SK-N-SH (cell line): ENCODE measurements at regions not wholly inside any gene's neighbourhood (a gene's known extent, or its start where the extent isn't known, plus 50 kb on each side); places are given as distances from the start of the nearest gene placed in this dataset.

Experiments used
- CTCF ChIA-PET: fragments of 300-600, 350-600 bp; formaldehyde crosslinking; extraction: SDS; loops from one replicate; lab custom pipeline; 2021; lab: Yijun Ruan, JAX
- POLR2A ChIA-PET: fragments of 350-600 bp; sonication (Branson Sonifier 250); formaldehyde crosslinking; extraction: SDS; loops from one replicate; lab custom pipeline; 2020; ENCODE audit warnings: antibody characterized with exemption, inconsistent platforms; lab: Yijun Ruan, JAX
- DNase-seq: peaks from one replicate; pipeline ENCODE4 v3.0.0; 2012
- H2AFZ ChIP-seq: fragments of 200-600 bp; sonication (generic); 2 replicates; pipeline ENCODE4 v1.8.1; 2016; ENCODE audit warnings: antibody characterized with exemption, mild to moderate bottlenecking, low read depth
- H3F3A ChIP-seq: fragments of 200-600 bp; sonication (generic); replicated peaks from 2 replicates; pipeline ENCODE3; 2016; ENCODE audit warnings: antibody characterized with exemption, mild to moderate bottlenecking; ENCODE audit not compliant: insufficient read depth
- H3K27ac ChIP-seq, 2 experiments: fragments of 200-500 bp in 1 of 2; fragments of 200-600 bp in 1 of 2; sonication (Bioruptor generic) in 1 of 2; sonication (generic), shearing (Covaris generic) in 1 of 2; 2 replicates each; pipeline versions ENCODE4 v1.5.1 to v1.6.1; 2014 to 2016; ENCODE audit warnings: low read depth in 2 of 2, inconsistent platforms in 1 of 2, low read length in 1 of 2, mild to moderate bottlenecking in 1 of 2, mixed read lengths in 1 of 2
- H3K27me3 ChIP-seq: fragments of 200-600 bp; sonication (generic), shearing (Covaris generic); 2 replicates; pipeline ENCODE4 v1.6.1; 2016; ENCODE audit warnings: mixed run types; ENCODE audit not compliant: insufficient read depth
- H3K36me3 ChIP-seq, 2 experiments: fragments of 200-500 bp in 1 of 2; fragments of 200-600 bp in 1 of 2; sonication (Bioruptor generic) in 1 of 2; sonication (generic) in 1 of 2; replicated peaks in 1 of 2; 2 replicates each; pipeline versions ENCODE3 to v1.5.1; 2014 to 2016; ENCODE audit warnings: low read length in 1 of 2, mild to moderate bottlenecking in 1 of 2; ENCODE audit not compliant: insufficient read depth in 2 of 2, control insufficient read depth in 1 of 2
- H3K4me1 ChIP-seq, 2 experiments: fragments of 200-500 bp in 1 of 2; fragments of 200-600 bp in 1 of 2; sonication (Bioruptor generic) in 1 of 2; sonication (generic), shearing (Covaris generic) in 1 of 2; 2 replicates each; pipeline versions ENCODE4 v1.5.1 to v1.6.1; 2014 to 2016; ENCODE audit warnings: low read depth in 1 of 2, low read length in 1 of 2, mixed run types in 1 of 2; ENCODE audit not compliant: insufficient read depth in 2 of 2, control insufficient read depth in 1 of 2
- H3K4me2 ChIP-seq: fragments of 200-600 bp; sonication (generic), shearing (Covaris generic); 2 replicates; pipeline ENCODE4 v1.6.1; 2017; ENCODE audit warnings: mixed run types
- H3K4me3 ChIP-seq, 2 experiments: fragments of 200-500 bp in 1 of 2; fragments of 200-600 bp in 1 of 2; sonication (Bioruptor generic) in 1 of 2; sonication (generic), shearing (Covaris generic) in 1 of 2; 2 replicates each; pipeline versions ENCODE4 v1.5.1 to v1.8.1; 2014 to 2016; ENCODE audit warnings: low read depth in 2 of 2, inconsistent platforms in 1 of 2, low read length in 1 of 2, mild to moderate bottlenecking in 1 of 2, mixed read lengths in 1 of 2, moderate library complexity in 1 of 2
- H3K79me2 ChIP-seq: fragments of 200-600 bp; sonication (generic); 2 replicates; pipeline ENCODE4 v1.8.1; 2017; ENCODE audit warnings: mild to moderate bottlenecking; ENCODE audit not compliant: insufficient read depth
- H3K9ac ChIP-seq: fragments of 200-600 bp; sonication (generic); 2 replicates; pipeline ENCODE4 v1.6.1; 2017; ENCODE audit warnings: mixed run types
- H3K9me2 ChIP-seq: fragments of 200-600 bp; sonication (generic); 2 replicates; pipeline ENCODE4 v1.6.1; 2017; ENCODE audit warnings: mixed run types
- H3K9me3 ChIP-seq: fragments of 200-600 bp; sonication (generic); 2 replicates; pipeline ENCODE4 v1.6.1; 2017; ENCODE audit warnings: mixed run types, mild to moderate bottlenecking, moderate library complexity
- H4K20me1 ChIP-seq: fragments of 200-600 bp; sonication (generic); 2 replicates; pipeline ENCODE4 v1.6.1; 2017; ENCODE audit warnings: mild to moderate bottlenecking, mixed run types; ENCODE audit not compliant: insufficient read depth
- ELF1 ChIP-seq: IDR thresholded peaks from 2 replicates; pipeline ENCODE4 v1.4.0; 2012
- EP300 ChIP-seq, 2 experiments: IDR thresholded peaks; 2 replicates each; pipeline versions ENCODE4 v1.4.0 to v1.6.1; 2012; ENCODE audit warnings: borderline replicate concordance in 1 of 2, low read depth in 1 of 2, low read length in 1 of 2
- FOSL2 ChIP-seq: IDR thresholded peaks from 2 replicates; pipeline ENCODE4 v1.4.0; 2012; ENCODE audit warnings: low read depth, mild to moderate bottlenecking, moderate library complexity, borderline replicate concordance
- FOXM1 ChIP-seq: IDR thresholded peaks from 2 replicates; pipeline ENCODE4 v1.4.0; 2012; ENCODE audit warnings: low read depth, mild to moderate bottlenecking
- GABPA ChIP-seq: IDR thresholded peaks from 2 replicates; pipeline ENCODE4 v1.4.0; 2012; ENCODE audit warnings: low read depth, mild to moderate bottlenecking
- GATA2 ChIP-seq: sonication (generic); formaldehyde crosslinking; IDR thresholded peaks from 2 replicates; pipeline ENCODE4 v1.5.0; 2020; ENCODE audit warnings: mild to moderate bottlenecking, missing genetic modification reagents
- JUND ChIP-seq: IDR thresholded peaks from 2 replicates; pipeline ENCODE4 v1.4.0; 2012
- NRF1 ChIP-seq: IDR thresholded peaks from 2 replicates; pipeline ENCODE4 v1.6.1; 2012; ENCODE audit warnings: low read depth, mild to moderate bottlenecking, low read length
- POLR2AphosphoS5 ChIP-seq: IDR thresholded peaks from 2 replicates; pipeline ENCODE4 v1.6.1; 2012; ENCODE audit warnings: low read depth, low read length
- RAD21 ChIP-seq: IDR thresholded peaks from 2 replicates; pipeline ENCODE4 v1.6.1; 2012; ENCODE audit warnings: mild to moderate bottlenecking, low read length
- SIN3A ChIP-seq: IDR thresholded peaks from 2 replicates; pipeline ENCODE4 v1.6.1; 2012; ENCODE audit warnings: low read depth, mild to moderate bottlenecking, low read length, moderate library complexity, borderline replicate concordance
- TEAD4 ChIP-seq: IDR thresholded peaks from 2 replicates; pipeline ENCODE4 v1.4.0; 2012; ENCODE audit warnings: mild to moderate bottlenecking, borderline replicate concordance; ENCODE audit not compliant: insufficient read depth
- YY1 ChIP-seq: IDR thresholded peaks from 2 replicates; pipeline ENCODE4 v1.4.0; 2012; ENCODE audit warnings: low read depth, mild to moderate bottlenecking
- WGBS: methylation state at CpG from one replicate; pipeline ENCODE4 v1.1.6; 2017; ENCODE audit warnings: low lambda C conversion rate; 5-methylcytosine and 5-hydroxymethylcytosine counted together
- TF ChIP-seq, protein P1 (sequence below): IDR thresholded peaks from 2 replicates; pipeline ENCODE4 v1.4.0; 2012; ENCODE audit warnings: low read depth, borderline replicate concordance
- TF ChIP-seq, protein P2 (sequence below): IDR thresholded peaks from 2 replicates; pipeline ENCODE4 v1.4.0; 2012; ENCODE audit warnings: low read depth, borderline replicate concordance
- TF ChIP-seq, protein P3 (sequence below): fragments of 150-350 bp; IDR thresholded peaks from 2 replicates; pipeline ENCODE4 v1.6.1; 2017; ENCODE audit warnings: antibody characterized with exemption, low read length, low read depth, borderline replicate concordance

DNA sequence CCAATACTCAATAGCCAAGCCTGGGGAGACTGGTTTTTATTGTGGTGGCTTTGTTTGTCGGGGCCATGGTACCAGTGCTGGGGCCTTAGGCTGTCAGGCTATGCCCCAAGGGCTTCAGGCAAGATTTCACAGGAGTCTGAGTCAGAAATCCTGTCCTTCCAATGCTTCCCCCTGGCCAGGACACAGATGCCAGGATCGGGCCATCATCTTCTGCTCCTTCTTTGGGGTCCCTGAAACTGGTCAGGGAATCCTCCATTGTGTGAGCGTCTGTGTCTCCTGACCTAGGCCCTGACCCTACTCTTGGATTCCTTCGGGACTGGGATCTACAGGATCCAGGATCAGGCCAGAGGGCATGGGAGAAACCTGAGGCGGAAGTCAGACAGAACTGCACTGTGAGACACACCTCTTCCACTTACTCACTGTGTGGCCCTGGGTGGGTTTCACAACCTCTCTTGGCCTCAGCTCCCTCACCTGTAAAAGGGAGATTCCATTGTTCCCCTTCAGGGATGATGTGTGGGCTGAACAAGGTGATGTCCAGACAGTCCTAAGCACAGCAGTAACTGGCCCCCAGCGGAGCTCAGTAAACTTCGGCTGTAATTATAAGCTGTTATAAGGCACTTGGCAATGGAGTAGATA lies 292.7 kb downstream of the UACA start:
- Histone ChIP-seq H3K4me1 (peaks cover 22 to 39% of the 10 kb centered on the region in 2 experiments), H4K20me1 (no peaks in the 10 kb centered on the region), H3K4me3 (no peak overlapping the region), H3K27ac (no peak overlapping the region), H2AFZ (no peak overlapping the region), H3K36me3 (no peaks in the 10 kb centered on the region), H3K27me3 (no peaks in the 10 kb centered on the region), H3K9ac (no peak overlapping the region), H3K4me2 (no peak overlapping the region), H3F3A (peaks cover 19% of the 10 kb centered on the region), H3K9me2 (no peaks in the 10 kb centered on the region), H3K9me3 (no peaks in the 10 kb centered on the region), H3K79me2 (no peaks in the 10 kb centered on the region)
- POLR2A ChIA-PET: no interaction called here
- DNase-seq: no peak
- 78% methylated on average over 5 of the region's 7 CpGs for WGBS
- CTCF ChIA-PET: interaction anchor here (0.9 to 2.6 kb wide), 5 partner anchors 10 to 534 kb away, joined by 3 to 9 read pairs (median 6); no protein-coding TSS in a partner anchor
- TF ChIP-seq EP300 (IDR thresholded peaks at IDR 0.05; ENCODE audit: borderline replicate concordance in 1 of 2, low read depth in 1 of 2, low read length in 1 of 2) (no peak), YY1 (no peak), RAD21 (no peak), FOSL2 (no peak), GATA2 (CRISPR knock-in tag) (no peak), SIN3A (no peak), TEAD4 (no peak), NRF1 (no peak), POLR2AphosphoS5 (no peak)
- TF ChIP-seq, protein P1, sequence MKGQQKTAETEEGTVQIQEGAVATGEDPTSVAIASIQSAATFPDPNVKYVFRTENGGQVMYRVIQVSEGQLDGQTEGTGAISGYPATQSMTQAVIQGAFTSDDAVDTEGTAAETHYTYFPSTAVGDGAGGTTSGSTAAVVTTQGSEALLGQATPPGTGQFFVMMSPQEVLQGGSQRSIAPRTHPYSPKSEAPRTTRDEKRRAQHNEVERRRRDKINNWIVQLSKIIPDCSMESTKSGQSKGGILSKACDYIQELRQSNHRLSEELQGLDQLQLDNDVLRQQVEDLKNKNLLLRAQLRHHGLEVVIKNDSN: no peak
- TF ChIP-seq, protein P2, sequence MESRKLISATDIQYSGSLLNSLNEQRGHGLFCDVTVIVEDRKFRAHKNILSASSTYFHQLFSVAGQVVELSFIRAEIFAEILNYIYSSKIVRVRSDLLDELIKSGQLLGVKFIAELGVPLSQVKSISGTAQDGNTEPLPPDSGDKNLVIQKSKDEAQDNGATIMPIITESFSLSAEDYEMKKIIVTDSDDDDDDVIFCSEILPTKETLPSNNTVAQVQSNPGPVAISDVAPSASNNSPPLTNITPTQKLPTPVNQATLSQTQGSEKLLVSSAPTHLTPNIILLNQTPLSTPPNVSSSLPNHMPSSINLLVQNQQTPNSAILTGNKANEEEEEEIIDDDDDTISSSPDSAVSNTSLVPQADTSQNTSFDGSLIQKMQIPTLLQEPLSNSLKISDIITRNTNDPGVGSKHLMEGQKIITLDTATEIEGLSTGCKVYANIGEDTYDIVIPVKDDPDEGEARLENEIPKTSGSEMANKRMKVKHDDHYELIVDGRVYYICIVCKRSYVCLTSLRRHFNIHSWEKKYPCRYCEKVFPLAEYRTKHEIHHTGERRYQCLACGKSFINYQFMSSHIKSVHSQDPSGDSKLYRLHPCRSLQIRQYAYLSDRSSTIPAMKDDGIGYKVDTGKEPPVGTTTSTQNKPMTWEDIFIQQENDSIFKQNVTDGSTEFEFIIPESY: no peak

DNA sequence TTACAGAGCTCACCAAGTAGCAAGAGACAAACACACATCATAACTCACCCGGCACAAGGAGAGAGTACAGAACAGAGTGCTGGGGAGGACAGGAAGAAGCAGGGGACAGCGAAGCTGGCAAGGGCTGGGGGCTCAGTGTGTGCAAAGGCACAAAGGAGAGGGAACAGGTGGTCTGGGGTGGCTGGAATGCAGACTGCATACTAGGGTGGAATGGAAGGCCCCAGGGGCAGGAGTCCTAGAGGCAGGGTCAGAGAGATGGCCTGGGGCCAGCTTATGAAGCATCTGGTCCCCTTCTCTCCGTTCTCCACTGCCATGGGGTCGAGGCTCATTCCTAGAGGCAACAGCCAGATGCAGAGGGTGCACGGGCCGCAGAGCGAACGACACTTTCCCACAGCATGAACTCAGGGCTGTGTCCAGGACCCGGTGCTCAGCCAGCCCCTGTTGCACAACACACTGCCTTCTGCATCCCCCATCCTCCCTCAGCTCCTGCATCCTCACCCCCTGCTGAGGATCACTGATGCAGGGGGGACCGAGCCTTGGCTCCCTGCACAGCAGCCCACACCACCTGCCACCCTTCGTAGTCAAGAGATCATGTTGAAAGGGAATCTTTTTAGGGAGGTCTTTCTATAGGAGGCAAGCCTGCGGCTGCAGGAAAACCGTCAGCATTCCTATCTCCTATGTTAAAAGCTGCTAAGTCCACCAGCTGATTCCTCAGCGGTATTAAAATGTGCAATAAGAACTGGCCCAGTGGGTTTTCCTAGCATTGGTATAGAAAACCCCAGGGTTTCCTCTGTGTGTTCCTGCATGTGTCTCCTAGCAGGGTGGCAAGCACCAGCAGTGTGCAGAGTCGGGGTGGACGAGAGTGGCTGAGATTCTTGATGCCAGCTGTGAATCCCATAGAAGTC lies 293.5 kb downstream of the UACA start:
- H3K4me1 ChIP-seq: peaks cover 17 to 39% of the 10 kb centered on the region in 2 experiments
- no peak overlapping the region for H3K9ac ChIP-seq
- no peak overlapping the region for H3K4me3 ChIP-seq
- H3F3A ChIP-seq: peaks cover 18% of the 10 kb centered on the region
- no peak overlapping the region for H3K27ac ChIP-seq
- ChIA-PET POLR2A (no interaction called here), CTCF (interaction anchor here (1.0 to 2.6 kb wide), 7 partner anchors 10 to 994 kb away, joined by 3 to 9 read pairs (median 3); no protein-coding TSS in a partner anchor)
- H2AFZ ChIP-seq: no peak overlapping the region
- no peaks in the 10 kb centered on the region for H3K9me3 ChIP-seq
- DNase-seq: no peak
- H3K4me2 ChIP-seq: no peak overlapping the region
- no peaks in the 10 kb centered on the region for H3K9me2 ChIP-seq
- 73% methylated on average over 11 of the region's 16 CpGs for WGBS
- no peaks in the 10 kb centered on the region for H4K20me1 ChIP-seq
- no peaks in the 10 kb centered on the region for H3K36me3 ChIP-seq
- TF ChIP-seq GABPA (no peak), POLR2AphosphoS5 (no peak), GATA2 (CRISPR knock-in tag) (no peak; the same call in 1 of the 2 replicates), FOXM1 (no peak), ELF1 (no peak), JUND (no peak)
- TF ChIP-seq, protein P3, sequence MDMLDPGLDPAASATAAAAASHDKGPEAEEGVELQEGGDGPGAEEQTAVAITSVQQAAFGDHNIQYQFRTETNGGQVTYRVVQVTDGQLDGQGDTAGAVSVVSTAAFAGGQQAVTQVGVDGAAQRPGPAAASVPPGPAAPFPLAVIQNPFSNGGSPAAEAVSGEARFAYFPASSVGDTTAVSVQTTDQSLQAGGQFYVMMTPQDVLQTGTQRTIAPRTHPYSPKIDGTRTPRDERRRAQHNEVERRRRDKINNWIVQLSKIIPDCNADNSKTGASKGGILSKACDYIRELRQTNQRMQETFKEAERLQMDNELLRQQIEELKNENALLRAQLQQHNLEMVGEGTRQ: no peak
- no peaks in the 10 kb centered on the region for H3K27me3 ChIP-seq
- H3K79me2 ChIP-seq: no peaks in the 10 kb centered on the region
